Ramos (cell line): ENCODE measurements at regions not wholly inside any gene's neighbourhood (a gene's known extent, or its start where the extent isn't known, plus 50 kb on each side); places are given as distances from the start of the nearest gene placed in this dataset.

ENCODE experiments used
- in situ Hi-C: fragments of 300-500 bp; cut with MboI; formaldehyde crosslinking; loops from one replicate; pipeline ENCODE4 v1.14.3; 2022; ENCODE audit warnings: low sequenced_read_pairs; ENCODE audit not compliant: unreplicated experiment

DNA sequence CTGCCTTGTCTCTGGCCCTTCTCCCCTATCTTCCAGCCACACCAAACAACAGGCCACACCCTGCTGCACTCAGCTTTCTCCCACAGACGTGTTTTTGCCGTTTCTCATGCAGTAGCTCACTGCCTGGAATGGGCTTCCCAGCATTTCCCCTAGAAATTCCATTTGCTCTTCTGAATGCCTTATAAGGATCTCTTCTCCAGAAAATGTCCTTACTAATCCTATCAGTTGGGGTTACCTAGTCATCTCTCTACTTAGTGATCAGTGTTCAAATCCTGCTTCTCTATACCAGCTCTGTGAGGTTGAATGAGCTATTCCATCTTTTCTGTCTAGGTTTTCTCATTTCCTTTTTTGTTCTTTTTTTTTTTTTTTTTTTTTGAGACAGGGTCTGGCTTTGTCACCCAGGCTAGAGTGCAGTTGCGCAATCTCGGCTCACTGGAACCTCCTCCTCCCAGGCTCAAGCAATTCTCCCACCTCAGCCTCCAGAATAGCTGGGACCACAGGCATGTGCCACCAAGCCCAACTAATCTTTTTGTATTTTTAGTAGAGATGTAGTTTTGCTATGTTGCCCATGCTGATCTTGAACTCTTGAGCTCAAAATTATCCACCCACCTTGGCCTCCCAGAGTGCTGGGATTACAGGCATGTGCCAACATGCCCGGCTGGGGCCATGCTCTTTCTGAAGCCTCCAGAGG, 98.2 kb upstream of the CHD2 start:
- in situ Hi-C loops = loop anchor here (10.0 kb wide), 1 partner anchor 113 kb away; no protein-coding TSS in a partner anchor

DNA sequence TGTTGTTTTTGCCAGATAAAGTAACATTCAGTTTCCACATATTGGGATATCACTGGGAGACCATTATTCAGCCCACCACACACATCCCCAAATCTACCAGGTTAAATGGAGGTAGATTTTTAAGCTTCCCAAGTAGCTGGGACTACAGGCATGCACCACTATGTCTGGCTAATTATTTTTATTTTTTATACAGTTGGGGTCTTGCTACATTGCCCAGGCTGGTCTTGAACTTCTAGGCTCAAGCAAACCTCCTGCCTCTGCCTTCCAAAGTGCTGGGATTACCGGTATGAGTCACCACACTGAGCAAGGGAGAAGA, 96.6 kb upstream of the CHD2 start:
- in situ Hi-C loops = loop anchor here (10.0 kb wide), 1 partner anchor 111 kb away; no protein-coding TSS in a partner anchor

DNA sequence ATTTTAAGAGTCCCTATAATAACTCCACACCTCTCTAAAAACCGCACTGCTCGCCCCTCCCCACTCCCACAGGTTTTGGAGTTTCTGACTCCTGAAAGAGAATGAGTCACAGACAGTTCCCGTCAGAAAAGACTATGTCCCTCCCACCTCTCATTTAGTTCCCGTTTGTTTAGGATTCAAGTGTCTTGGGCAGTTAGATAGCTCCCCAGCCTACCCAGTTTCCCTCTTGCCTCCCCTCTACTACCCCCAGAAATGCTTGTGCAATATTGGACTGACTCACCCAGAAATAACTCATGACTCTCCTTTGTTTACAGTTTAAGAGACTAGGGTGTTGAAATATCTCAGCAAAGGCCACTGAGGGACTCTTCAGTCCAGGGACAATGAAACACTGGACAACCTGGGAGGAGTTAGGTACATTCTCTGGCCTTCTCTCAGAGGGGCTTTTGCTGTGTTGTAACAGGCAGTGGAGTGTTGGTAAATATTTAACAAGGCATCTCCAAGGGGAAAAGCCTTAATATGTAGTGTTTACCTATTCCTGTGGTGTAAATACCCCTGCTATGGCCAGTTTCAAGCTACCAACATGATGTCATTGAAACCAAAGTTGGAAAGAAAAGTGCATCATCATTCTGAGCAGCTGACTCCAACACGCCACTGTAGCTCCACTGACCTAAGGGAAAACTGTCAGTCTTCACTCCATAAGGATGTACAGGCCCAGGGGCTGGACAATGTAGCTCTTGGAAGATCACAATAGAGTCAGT, 96.1 kb upstream of the CHD2 start:
- in situ Hi-C loops = loop anchor here (10.0 kb wide), 1 partner anchor 111 kb away; no protein-coding TSS in a partner anchor

DNA sequence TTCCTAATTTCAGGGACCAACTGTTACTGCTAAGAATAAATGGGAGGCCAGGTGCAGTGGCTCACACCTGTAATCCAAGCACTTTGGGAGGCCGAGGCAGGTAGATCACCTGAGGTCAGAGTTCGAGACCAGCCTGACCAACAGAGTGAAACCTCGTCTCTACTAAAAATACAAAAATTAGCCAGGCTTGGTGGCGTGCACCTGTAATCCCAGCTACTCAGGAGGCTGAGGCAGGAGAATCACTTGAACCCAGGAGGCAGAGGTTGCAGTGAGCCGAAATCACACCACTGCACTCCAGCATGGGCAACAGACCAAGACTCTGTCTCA, 95.6 kb upstream of the CHD2 start:
- in situ Hi-C loops = loop anchor here (10.0 kb wide), 1 partner anchor 110 kb away; no protein-coding TSS in a partner anchor

DNA sequence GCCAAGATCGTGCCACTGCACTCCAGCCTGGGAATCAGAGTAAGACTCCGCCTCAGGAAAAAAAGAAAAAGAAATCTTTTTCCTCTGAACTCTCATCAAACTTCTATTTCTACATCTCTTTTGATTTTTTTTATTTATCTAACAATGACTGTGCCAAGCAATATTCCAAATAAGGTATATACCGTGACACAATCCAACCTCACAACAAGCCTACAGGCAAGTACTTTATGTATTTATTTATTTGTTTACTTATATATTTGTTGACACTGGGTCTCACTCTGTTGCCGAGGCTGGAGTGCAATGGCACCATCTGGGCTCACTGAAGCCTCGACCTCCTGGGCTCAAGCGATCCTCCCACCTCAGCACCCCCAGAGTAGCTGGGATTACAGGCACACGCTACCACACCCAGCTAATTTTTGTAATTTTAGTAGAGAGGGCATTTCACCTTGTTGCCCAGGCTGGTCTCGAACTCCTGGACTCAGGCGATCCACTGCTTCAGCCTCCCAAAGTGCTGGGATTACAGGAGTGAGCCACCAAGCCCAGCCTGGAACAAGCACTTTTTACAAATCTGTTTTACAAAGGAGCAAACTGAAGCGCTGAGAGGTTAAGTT, 94.9 kb upstream of the CHD2 start:
- in situ Hi-C loops = loop anchor here (10.0 kb wide), 1 partner anchor 110 kb away; no protein-coding TSS in a partner anchor

DNA sequence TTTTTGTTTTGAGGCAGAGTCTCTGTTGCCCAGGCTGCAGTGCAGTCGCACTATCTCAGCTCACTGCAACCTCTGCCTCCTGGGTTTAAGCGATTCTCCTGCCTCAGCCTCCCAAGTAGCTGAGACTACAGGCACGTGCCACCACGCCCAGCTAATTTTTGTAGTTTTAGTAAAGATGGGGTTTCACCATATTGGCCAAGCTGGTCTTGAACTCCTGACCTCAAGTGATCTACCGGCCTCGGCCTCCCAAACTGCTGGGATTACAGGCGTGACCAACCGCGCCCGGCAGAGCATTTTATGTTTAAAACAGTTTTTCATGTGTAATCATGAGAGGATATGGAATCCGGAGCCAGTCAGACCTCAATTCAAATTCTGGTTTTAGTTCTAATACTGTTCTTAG, 94.0 kb upstream of the CHD2 start:
- in situ Hi-C loops = loop anchor here (10.0 kb wide), 1 partner anchor 109 kb away; no protein-coding TSS in a partner anchor

DNA sequence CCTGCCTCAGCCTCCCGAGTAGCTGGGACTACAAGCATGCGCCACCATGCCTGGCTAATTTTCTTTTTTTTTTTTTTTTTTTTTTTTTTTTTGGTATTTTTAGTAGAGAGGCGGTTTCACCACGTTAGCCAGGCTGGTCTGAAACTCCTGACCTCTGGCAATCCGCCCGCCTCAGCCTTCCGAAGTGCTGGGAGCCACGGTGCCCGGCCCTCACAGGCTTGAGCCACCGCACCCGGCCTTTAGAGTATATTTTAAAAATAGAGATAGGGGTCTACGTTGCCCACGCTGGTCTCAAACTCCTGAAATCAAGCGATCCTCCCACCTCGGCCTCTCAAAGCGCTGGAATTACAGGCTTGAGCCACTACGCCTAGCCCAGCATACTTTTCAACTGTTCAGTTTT, 93.4 kb upstream of the CHD2 start:
- in situ Hi-C loops = loop anchor here (10.0 kb wide), 1 partner anchor 108 kb away; no protein-coding TSS in a partner anchor

DNA sequence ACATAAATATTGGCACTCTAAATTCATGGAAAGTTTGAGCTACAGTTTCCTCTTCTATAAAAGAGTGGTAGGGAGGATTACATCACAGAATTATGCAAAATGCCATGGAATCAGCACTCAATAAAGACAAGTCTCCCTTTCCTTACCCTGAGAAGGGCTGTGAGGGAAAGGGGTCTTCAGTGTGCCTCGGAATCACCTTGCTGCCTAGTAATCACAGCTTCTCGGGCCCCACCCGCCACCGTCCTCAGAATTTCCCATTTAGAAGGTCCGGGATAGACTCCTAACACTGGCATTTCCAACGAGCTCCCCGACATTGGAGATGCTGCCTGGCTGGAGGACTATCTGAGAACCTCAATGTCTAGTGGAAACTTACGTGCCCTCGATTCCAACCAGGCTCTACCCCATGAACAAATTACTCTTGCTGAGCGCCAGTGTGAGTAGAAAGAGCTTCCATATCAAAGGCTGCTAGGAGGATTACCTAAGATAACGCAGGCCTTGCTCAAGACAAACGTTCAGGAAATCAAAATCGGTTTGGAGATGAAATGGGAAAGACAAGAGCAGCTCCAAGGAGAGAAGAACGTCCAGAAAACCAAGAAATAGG, 92.1 kb upstream of the CHD2 start:
- in situ Hi-C loops = loop anchor here (10.0 kb wide), 1 partner anchor 107 kb away; no protein-coding TSS in a partner anchor

DNA sequence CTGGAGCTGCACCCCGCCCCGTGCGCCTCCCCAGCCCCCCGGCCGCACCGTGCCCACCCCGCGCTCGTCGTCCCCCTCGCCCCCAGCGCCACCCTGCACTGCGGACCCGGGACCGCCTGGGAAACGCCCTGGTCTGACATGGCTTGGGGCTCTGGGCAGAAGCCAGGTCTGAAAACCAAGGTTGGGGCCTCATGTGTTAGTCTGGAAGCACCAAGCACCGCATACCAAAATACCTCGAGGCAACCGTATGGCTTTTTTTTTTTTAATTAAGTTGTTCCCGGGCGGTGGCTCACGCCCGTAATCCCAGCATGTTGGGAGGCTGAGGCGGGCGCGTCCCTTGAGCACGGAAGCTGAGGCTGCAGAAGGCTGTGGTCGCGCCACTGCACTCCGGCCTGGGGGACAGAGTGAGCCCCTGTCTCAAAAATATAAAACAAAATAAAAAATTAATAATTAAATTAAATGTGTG, 91.5 kb upstream of the CHD2 start:
- in situ Hi-C loops = loop anchor here (10.0 kb wide), 1 partner anchor 106 kb away; no protein-coding TSS in a partner anchor

DNA sequence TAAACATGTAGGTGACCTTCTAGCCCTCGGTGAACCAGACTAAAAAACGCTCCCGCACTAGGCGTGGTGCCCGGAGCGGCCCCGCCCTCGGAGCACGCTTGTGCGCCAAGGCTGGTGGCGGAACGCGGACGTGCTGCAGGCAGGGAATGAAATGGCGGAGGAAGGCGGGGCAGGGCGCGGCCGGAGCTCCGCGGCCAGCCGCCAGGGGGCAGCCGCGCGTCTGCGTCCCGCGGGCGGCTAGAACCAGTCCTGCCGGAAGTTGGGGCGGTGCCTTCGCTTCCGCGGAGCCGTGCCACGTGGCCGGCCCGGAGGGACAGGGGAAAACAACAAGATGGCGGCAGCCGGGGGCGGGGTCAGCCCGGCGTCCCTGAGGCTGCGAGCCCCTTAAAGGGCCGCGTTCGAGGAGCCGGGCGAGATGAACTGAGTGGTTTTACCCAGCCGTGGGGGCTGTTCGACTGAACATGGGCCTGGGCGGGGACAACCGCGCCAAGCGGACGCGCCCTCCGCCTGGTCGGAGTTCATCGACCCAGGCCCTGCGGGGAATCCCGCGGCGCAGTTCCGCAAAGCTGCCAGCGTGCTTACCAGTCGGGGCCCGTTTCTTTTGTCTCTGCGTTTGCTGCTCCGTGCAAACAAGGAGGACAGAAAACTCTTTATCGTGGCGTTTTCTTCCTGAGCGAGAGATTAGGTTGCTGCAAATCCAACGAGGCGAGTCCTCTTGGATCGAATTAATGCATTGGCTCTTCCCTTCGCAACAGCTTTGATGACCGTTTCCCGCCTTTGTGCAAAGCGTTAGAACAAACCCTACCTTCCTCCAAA, 90.9 kb upstream of the CHD2 start:
- in situ Hi-C loops = loop anchor here (10.0 kb wide), 1 partner anchor 106 kb away; no protein-coding TSS in a partner anchor

DNA sequence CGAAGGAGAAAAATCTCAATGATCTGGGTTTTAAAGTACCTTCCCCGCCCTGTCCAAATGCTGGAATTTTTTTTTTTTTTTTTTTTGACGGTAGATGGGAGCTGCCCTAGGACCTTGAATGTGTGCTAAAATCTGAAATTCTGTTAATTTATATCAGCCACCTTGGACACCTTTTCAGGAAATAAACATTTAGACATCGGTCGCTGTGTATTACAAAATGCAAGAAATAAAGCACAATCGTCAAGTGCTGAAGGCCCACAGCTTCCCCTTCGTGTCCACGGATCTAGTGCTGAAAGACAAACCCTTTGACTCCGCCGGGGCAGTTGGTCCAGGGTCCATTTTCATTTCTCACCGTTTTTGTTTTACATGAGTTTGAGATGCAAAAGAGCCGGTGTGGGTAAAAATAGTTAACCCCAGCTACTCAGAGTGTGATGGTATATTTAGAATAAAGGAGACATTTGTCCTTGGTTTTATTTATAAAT, 90.2 kb upstream of the CHD2 start:
- in situ Hi-C loops = loop anchor here (10.0 kb wide), 2 partner anchors 75 to 105 kb away; no protein-coding TSS in a partner anchor

DNA sequence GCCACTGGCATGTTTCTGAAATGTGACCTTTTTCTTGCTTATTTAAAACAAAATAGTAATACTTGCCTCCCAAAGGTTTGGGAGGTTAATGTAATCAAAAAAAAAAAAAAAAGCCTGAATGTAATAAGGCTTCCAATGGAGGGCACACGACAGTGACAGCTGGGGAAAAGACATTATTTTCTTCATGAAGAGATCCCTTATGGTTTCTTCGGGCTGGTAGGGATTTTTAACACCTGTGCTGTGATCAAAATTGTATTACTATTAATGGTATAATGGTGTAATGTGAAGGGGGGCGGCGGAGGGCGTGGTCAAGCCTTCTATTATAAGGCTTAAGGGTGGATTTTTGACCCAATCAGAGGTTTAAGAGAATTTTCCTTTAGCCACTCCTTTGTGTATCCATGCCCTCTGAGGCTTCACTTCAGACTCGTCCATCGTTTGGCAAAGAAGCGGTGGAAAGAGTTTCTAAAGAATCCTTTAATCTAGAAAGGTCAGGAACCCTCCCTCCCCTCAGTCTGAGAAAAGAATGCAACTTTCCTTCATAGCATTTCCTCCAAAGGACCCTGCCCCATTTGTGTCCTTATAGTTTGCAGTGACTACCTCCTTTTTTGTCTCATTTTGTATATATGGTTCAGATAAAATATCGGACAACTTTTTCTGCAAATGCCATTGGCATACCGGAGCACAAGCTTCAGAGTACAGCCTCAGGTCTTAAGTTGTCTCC, 89.5 kb upstream of the CHD2 start:
- in situ Hi-C loops = loop anchor here (10.0 kb wide), 1 partner anchor 74 kb away; no protein-coding TSS in a partner anchor

DNA sequence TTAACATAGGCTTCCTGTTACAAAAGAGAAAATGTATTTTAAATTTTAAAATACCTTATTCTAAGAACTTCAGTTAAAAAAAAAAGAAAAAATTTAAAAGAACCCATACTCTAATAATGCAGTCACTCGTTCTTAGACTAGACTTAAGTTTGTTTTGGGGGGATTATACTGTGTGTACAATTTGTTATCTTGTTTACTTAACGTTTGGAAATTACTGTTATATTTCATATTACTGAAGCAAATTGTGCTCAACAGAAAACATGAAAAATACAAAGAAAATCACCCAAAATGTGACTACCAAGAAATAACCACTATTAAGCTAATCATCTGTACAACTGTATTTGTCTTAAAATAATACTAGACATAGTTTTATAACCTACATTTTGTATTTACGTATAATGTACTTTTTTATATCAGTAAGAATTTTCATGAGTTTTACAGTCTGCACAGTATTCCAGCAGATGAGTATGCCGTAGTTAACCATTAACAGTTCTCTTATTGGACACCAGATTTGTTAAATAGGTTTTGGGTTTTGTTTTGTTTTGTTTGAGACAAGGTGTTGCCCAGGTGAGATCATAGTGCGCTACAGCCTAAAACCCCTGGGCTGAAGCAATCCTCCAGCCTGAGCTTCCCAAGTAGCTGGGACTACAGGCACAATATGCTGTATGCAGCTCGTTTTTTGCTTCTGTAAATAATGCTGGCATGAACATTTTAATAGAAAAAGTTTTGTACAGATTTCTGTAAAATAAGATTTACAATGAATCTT, 88.8 kb upstream of the CHD2 start:
- in situ Hi-C loops = loop anchor here (10.0 kb wide), 1 partner anchor 73 kb away; no protein-coding TSS in a partner anchor

DNA sequence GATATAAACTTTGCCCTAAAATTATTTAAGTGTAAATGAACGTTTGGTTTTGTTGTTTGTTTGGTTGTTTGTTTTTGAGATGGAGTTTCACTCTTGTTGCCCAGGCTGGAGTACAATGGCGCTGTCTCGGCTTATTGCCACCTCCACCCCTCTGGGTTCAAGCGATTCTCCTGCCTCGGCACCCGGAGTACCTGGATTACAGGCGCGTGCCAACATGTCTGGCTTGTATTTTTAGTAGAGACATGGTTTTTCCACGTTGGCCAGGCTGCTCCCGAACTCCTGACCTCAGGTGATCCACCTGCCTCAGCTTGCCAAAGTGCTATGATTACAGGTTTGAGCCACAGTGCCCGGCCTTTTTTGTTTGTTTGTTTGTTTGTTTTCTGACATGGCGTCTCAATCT, 87.9 kb upstream of the CHD2 start:
- in situ Hi-C loops = loop anchor here (10.0 kb wide), 1 partner anchor 73 kb away; no protein-coding TSS in a partner anchor

DNA sequence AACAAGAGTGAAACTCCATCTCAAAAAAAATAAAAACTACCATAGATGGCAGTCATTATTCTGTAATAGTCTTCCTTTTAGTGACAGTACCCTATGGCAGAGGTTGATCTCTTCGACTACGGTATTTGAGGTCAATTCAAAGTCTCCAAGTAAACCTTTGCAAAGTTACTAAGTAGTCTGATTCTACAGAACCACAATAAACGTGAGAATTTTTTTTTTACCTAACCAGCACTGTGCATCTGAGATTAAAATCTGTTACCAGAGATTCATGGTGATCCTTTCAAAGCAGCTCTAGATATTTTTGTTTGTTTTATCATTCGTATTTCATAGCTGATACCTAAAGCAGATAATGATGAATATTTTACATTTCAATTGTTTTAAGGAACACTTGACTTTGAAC, 86.6 kb upstream of the CHD2 start:
- in situ Hi-C loops = loop anchor here (10.0 kb wide), 1 partner anchor 71 kb away; no protein-coding TSS in a partner anchor

DNA sequence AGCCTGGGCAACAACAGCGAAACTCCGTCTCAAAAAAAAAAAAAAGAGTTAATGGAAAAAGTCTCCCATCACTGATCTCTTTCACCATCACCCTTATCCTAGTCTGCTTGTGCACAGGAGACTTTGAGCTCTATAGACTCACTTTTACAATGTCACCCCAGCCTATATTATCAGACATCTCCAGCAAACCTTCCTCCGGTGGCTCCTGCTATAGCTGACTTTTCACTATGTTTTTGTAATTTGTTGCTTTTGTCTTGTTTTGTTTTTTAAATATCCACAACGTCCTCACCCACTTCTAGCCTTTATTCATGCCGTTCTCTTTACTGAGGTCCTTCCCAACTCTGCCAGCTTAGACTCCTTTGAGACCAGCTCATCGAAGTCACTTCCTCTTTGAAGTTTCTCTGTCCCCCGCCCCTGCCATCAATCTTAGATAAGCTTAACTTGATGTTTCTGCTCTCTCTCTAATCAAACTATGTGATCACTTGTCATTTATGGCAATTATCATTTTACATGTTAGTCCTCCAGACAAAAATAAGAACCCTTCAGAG, 82.7 kb upstream of the CHD2 start:
- in situ Hi-C loops = loop anchor here (10.0 kb wide), 1 partner anchor 67 kb away; no protein-coding TSS in a partner anchor

DNA sequence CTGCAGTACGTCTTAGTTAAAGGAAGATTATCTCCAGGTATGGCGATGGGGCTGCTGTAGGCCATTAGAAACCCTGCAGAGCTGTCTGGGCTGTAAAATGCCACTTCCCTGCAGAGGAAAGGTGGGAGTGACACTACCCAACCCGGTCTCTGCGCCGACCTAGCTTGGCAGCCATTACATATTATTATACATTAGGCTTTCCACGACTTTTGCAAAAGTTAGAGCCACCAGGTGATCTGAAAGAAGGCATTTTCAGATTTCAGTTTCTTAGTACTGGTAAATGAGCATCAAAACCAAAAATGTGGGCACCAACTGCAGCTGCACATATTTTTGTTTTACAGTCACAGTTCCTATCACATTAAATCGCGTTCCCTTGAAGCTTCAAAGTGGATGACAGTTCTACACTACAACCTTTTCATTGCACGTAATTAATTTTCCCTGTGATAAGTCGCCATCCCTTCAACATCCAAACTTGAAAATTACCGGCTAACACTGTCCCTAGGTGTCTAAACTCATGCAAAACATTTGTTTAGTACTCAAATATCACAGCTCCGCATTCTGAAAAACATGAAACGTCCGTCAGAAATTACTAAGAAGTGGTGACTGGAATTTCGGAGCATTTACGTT, 81.4 kb upstream of the CHD2 start:
- in situ Hi-C loops = loop anchor here (10.0 kb wide), 1 partner anchor 66 kb away; no protein-coding TSS in a partner anchor
